IMR-90 (cell line): ENCODE measurements at regions not wholly inside any gene's neighbourhood (a gene's known extent, or its start where the extent isn't known, plus 50 kb on each side); places are given as distances from the start of the nearest gene placed in this dataset.

Experiments used
- ATAC-seq: fragments of 200-7000 bp; cut with Tn5 transposase; 2 replicates; pipeline ENCODE4 v1.9.1; 2020; ENCODE audit warnings: low read depth, mild to moderate bottlenecking, moderate library complexity
- BruUV-seq: library from RNA; stranded (reverse); fragments of 400-500 nt; replicated peaks from 2 replicates; lab custom pipeline; 2021; lab: Mats Ljungman, UMichigan
- CTCF ChIA-PET: fragments of 300-600 bp; formaldehyde crosslinking; extraction: SDS; loops from one replicate; lab custom pipeline; 2021; ENCODE audit warnings: antibody characterized with exemption; lab: Yijun Ruan, JAX
- POLR2A ChIA-PET: fragments of 300-600 bp; sonication (Branson Sonifier 250); formaldehyde crosslinking; loops from one replicate; lab custom pipeline; 2022; ENCODE audit warnings: antibody characterized with exemption; ENCODE audit not compliant: unreplicated experiment; lab: Charles Lee
- DNase-seq: peaks from one replicate; pipeline ENCODE4 v3.0.0; 2013
- H2AFZ ChIP-seq: replicated peaks from 2 replicates; pipeline ENCODE3; 2013; ENCODE audit warnings: low read length, mild to moderate bottlenecking; ENCODE audit not compliant: poor library complexity
- H2AK5ac ChIP-seq: 2 replicates; pipeline ENCODE4 v1.6.1; 2013; ENCODE audit warnings: low read depth, low read length, inconsistent platforms
- H2AK9ac ChIP-seq: replicated peaks from 2 replicates; pipeline ENCODE3; 2013; ENCODE audit warnings: mild to moderate bottlenecking, low read depth, low read length, moderate library complexity; ENCODE audit not compliant: poor library complexity
- H2BK120ac ChIP-seq: 2 replicates; pipeline ENCODE4 v1.6.1; 2013; ENCODE audit warnings: low read depth, low read length, inconsistent platforms
- H2BK15ac ChIP-seq: 3 replicates; pipeline ENCODE4 v1.6.1; 2013; ENCODE audit warnings: low read depth, low read length, inconsistent platforms
- H2BK20ac ChIP-seq: 2 replicates; pipeline ENCODE4 v1.6.1; 2013; ENCODE audit warnings: low read depth, mild to moderate bottlenecking, inconsistent platforms, low read length, moderate library complexity
- H2BK5ac ChIP-seq: 2 replicates; pipeline ENCODE4 v1.6.1; 2013; ENCODE audit warnings: mild to moderate bottlenecking, low read depth, low read length, inconsistent platforms; ENCODE audit not compliant: poor library complexity, severe bottlenecking
- H3K14ac ChIP-seq: replicated peaks from 2 replicates; pipeline ENCODE4 v1.6.1; 2013; ENCODE audit warnings: low read depth, low read length, inconsistent platforms
- H3K18ac ChIP-seq: 2 replicates; pipeline ENCODE4 v1.6.1; 2013; ENCODE audit warnings: low read depth, low read length, control low read depth
- H3K23ac ChIP-seq: 2 replicates; pipeline ENCODE4 v1.6.1; 2013; ENCODE audit warnings: low read depth, low read length, inconsistent platforms
- H3K27ac ChIP-seq: 2 replicates; pipeline ENCODE4 v1.5.1; 2013; ENCODE audit warnings: mild to moderate bottlenecking, control low read depth, low read length; ENCODE audit not compliant: insufficient read depth
- H3K27me3 ChIP-seq: 2 replicates; pipeline ENCODE4 v1.6.1; 2013; ENCODE audit warnings: low read length; ENCODE audit not compliant: control insufficient read depth, insufficient read depth
- H3K36me3 ChIP-seq: 2 replicates; pipeline ENCODE4 v1.6.1; 2013; ENCODE audit warnings: low read length, mixed read lengths; ENCODE audit not compliant: control insufficient read depth, insufficient read depth
- H3K4ac ChIP-seq: 2 replicates; pipeline ENCODE4 v1.6.1; 2013; ENCODE audit warnings: low read depth, low read length, inconsistent platforms
- H3K4me1 ChIP-seq: 2 replicates; pipeline ENCODE4 v1.6.1; 2013; ENCODE audit warnings: low read length, mixed read lengths; ENCODE audit not compliant: control insufficient read depth, insufficient read depth
- H3K4me2 ChIP-seq: 2 replicates; pipeline ENCODE4 v1.6.1; 2013; ENCODE audit warnings: low read depth, mild to moderate bottlenecking, control low read depth, low read length, moderate library complexity
- H3K4me3 ChIP-seq: 2 replicates; pipeline ENCODE4 v1.5.1; 2013; ENCODE audit warnings: low read depth, mild to moderate bottlenecking, control low read depth, low read length, moderate library complexity; ENCODE audit not compliant: insufficient read depth
- H3K56ac ChIP-seq: 2 replicates; pipeline ENCODE4 v1.6.1; 2013; ENCODE audit warnings: low read length, inconsistent platforms; ENCODE audit not compliant: insufficient read depth; ENCODE audit errors: extremely low read depth
- H3K79me1 ChIP-seq, 2 experiments: 2 replicates each; pipeline ENCODE4 v1.6.1; 2013; ENCODE audit warnings: low read length in 2 of 2, inconsistent platforms in 1 of 2, low read depth in 1 of 2
- H3K9ac ChIP-seq: 2 replicates; pipeline ENCODE4 v1.6.1; 2013; ENCODE audit warnings: low read depth, low read length, control low read depth
- H3K9me1 ChIP-seq: 2 replicates; pipeline ENCODE4 v1.6.1; 2013; ENCODE audit warnings: low read length, inconsistent platforms; ENCODE audit not compliant: insufficient read depth
- H3K9me3 ChIP-seq: 2 replicates; pipeline ENCODE4 v1.6.1; 2013; ENCODE audit warnings: low read length; ENCODE audit not compliant: control insufficient read depth, insufficient read depth
- H4K20me1 ChIP-seq: 2 replicates; pipeline ENCODE4 v1.6.1; 2013; ENCODE audit warnings: low read length, inconsistent platforms; ENCODE audit not compliant: insufficient read depth
- H4K5ac ChIP-seq: 2 replicates; pipeline ENCODE4 v1.6.1; 2013; ENCODE audit warnings: mild to moderate bottlenecking, low read depth, low read length, control low read depth
- H4K8ac ChIP-seq, 2 experiments: 2 replicates each; pipeline ENCODE4 v1.6.1; 2013; ENCODE audit warnings: low read depth in 2 of 2, low read length in 2 of 2, control low read depth in 1 of 2, inconsistent platforms in 1 of 2
- H4K91ac ChIP-seq: 2 replicates; pipeline ENCODE4 v1.6.1; 2013; ENCODE audit warnings: low read depth, low read length, inconsistent platforms; ENCODE audit not compliant: insufficient read depth
- BHLHE40 ChIP-seq: fragments of 150-350 bp; IDR thresholded peaks from 2 replicates; pipeline ENCODE4 v1.6.1; 2016; ENCODE audit warnings: mild to moderate bottlenecking, low read depth, low read length
- CEBPB ChIP-seq: IDR thresholded peaks from 2 replicates; pipeline ENCODE4 v1.6.1; 2012; ENCODE audit warnings: low read depth, low read length, improper control_type of control experiment
- CHD1 ChIP-seq: IDR thresholded peaks from 2 replicates; pipeline ENCODE4 v1.6.1; 2012; ENCODE audit warnings: low read depth, low read length, improper control_type of control experiment
- CTCF ChIP-seq: conservative IDR thresholded peaks from 2 replicates; pipeline ENCODE4 v1.5.1; 2012; ENCODE audit warnings: mild to moderate bottlenecking, low read depth, low read length, improper control_type of control experiment
- FOS ChIP-seq: fragments of 150-350 bp; IDR thresholded peaks from 2 replicates; pipeline ENCODE4 v1.6.1; 2016; ENCODE audit warnings: low read depth, low read length
- MAFK ChIP-seq: IDR thresholded peaks from 2 replicates; pipeline ENCODE4 v1.6.1; 2012; ENCODE audit warnings: low read depth, low read length, improper control_type of control experiment
- MAZ ChIP-seq: IDR thresholded peaks from 2 replicates; pipeline ENCODE4 v1.6.1; 2012; ENCODE audit warnings: low read depth, mild to moderate bottlenecking, low read length, improper control_type of control experiment, moderate library complexity, borderline replicate concordance
- MXI1 ChIP-seq: IDR thresholded peaks from 2 replicates; pipeline ENCODE4 v1.6.1; 2012; ENCODE audit warnings: low read depth, mild to moderate bottlenecking, low read length, moderate library complexity, borderline replicate concordance
- NFE2L2 ChIP-seq: fragments of 150-350 bp; IDR thresholded peaks from 2 replicates; pipeline ENCODE4 v1.6.1; 2016; ENCODE audit warnings: low read depth, mild to moderate bottlenecking, low read length
- POLR2A ChIP-seq: IDR thresholded peaks from 2 replicates; pipeline ENCODE4 v1.6.1; 2012; ENCODE audit warnings: mild to moderate bottlenecking, low read depth, low read length
- RAD21 ChIP-seq: IDR thresholded peaks from 2 replicates; pipeline ENCODE4 v1.6.1; 2012; ENCODE audit warnings: low read length, improper control_type of control experiment
- RCOR1 ChIP-seq: IDR thresholded peaks from 2 replicates; pipeline ENCODE4 v1.6.1; 2012; ENCODE audit warnings: mild to moderate bottlenecking, low read length, improper control_type of control experiment; ENCODE audit not compliant: insufficient replicate concordance
- RFX5 ChIP-seq: IDR thresholded peaks from 2 replicates; pipeline ENCODE4 v1.8.0; 2012; ENCODE audit warnings: low read depth, mild to moderate bottlenecking, low read length, moderate library complexity
- SMC3 ChIP-seq: fragments of 150-350 bp; IDR thresholded peaks from 2 replicates; pipeline ENCODE4 v1.6.1; 2016; ENCODE audit warnings: low read depth, mild to moderate bottlenecking, antibody characterized with exemption, low read length, moderate library complexity
- USF2 ChIP-seq: fragments of 150-350 bp; IDR thresholded peaks from 2 replicates; pipeline ENCODE4 v1.6.1; 2017; ENCODE audit warnings: mild to moderate bottlenecking, antibody characterized with exemption, low read length, low read depth
- WGBS, 2 experiments: methylation state at CpG; one replicate each; pipeline versions ENCODE4 v1.1.5 to v1.1.7; 2013; ENCODE audit warnings: missing lambda C conversion rate in 2 of 2; ENCODE audit not compliant: insufficient read length in 1 of 2; ENCODE audit errors: extremely low coverage in 2 of 2; 5-methylcytosine and 5-hydroxymethylcytosine counted together
- dilution Hi-C: fragments of 300-500 bp; cut with HindIII; formaldehyde crosslinking; loops from one replicate; pipeline ENCODE4 v1.14.3; 2018; ENCODE audit warnings: low sequenced_read_pairs; ENCODE audit not compliant: unreplicated experiment
- in situ Hi-C: fragments of 300-500 bp; cut with MboI; formaldehyde crosslinking; loops from 3 replicates; pipeline ENCODE4 v1.14.3; 2019; ENCODE audit warnings: low sequenced_read_pairs, inconsistent platforms, mixed read lengths
- intact Hi-C: fragments of 100-400 bp; cut with micrococcal nuclease; formaldehyde crosslinking; loops from 2 replicates; pipeline ENCODE4 v1.10.0; 2022
- TF ChIP-seq, protein P1 (sequence below): fragments of 150-350 bp; IDR thresholded peaks from 2 replicates; pipeline ENCODE4 v1.6.1; 2016; ENCODE audit warnings: low read depth, mild to moderate bottlenecking, low read length, moderate library complexity, borderline replicate concordance

DNA sequence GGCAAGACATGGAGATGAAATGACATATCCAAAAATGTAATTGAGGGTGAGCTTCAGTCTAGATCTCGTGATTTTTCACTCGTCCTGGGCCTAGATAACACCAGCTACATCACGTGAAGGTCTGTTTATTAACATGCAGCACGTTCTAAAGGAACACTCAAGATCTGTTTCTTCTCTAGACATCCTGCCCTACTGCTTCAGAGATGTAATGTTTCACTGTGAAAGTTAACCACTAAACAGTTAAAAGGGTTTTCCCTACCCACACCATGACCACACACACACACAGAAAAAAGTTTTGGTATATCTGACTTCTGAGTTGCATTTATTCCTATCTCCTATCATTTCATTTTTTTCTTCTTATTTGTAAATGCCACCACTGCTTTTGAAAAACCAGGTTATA, 52.3 kb upstream of the SMIM31 start:
- TF ChIP-seq BHLHE40 (no peak), SMC3 (no peak), USF2 (no peak), FOS (no peak), RAD21 (no peak), MAFK (no peak), CEBPB (no peak), CHD1 (no peak), RFX5 (no peak), POLR2A (no peak), RCOR1 (no peak), MXI1 (no peak), CTCF (no peak), NFE2L2 (no peak), MAZ (no peak)
- TF ChIP-seq, protein P1, sequence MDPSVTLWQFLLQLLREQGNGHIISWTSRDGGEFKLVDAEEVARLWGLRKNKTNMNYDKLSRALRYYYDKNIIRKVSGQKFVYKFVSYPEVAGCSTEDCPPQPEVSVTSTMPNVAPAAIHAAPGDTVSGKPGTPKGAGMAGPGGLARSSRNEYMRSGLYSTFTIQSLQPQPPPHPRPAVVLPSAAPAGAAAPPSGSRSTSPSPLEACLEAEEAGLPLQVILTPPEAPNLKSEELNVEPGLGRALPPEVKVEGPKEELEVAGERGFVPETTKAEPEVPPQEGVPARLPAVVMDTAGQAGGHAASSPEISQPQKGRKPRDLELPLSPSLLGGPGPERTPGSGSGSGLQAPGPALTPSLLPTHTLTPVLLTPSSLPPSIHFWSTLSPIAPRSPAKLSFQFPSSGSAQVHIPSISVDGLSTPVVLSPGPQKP = no peak
- Histone ChIP-seq H3K4me3 (no peak overlapping the region), H4K5ac (no peak overlapping the region), H3K4me1 (no peaks in the 10 kb centered on the region), H4K20me1 (no peaks in the 10 kb centered on the region), H2BK15ac (no peak overlapping the region), H2BK5ac (no peak overlapping the region), H2BK20ac (no peak overlapping the region), H2AK5ac (no peak overlapping the region), H4K91ac (no peak overlapping the region), H3K4me2 (no peak overlapping the region), H2BK120ac (no peak overlapping the region), H2AFZ (no peak overlapping the region), H3K56ac (no peak overlapping the region), H3K27ac (no peak overlapping the region), H3K9me3 (peaks cover 5% of the 10 kb centered on the region), H3K4ac (no peak overlapping the region), H3K9me1 (no peaks in the 10 kb centered on the region), H3K27me3 (no peaks in the 10 kb centered on the region), H3K14ac (no peak overlapping the region), H4K8ac (no peak overlapping the region), H2AK9ac (no peak overlapping the region), H3K36me3 (no peaks in the 10 kb centered on the region), H3K18ac (no peak overlapping the region), H3K23ac (no peak overlapping the region), H3K9ac (no peak overlapping the region), H3K79me1 (no peaks in the 10 kb centered on the region)
- WGBS, 2 experiments = no CpG with 5 or more reads among the region's 4 CpGs
- intact Hi-C loops = no loop called here
- DNase-seq = no peak
- dilution Hi-C loops = no loop called here
- ChIA-PET POLR2A (no interaction called here), CTCF (no interaction called here)
- ATAC-seq = no peak
- in situ Hi-C loops = no loop called here
- BruUV-seq = no TSS peak
